IPS DF 6.9 (cell line): ENCODE measurements at regions not wholly inside any gene's neighbourhood (a gene's known extent, or its start where the extent isn't known, plus 50 kb on each side); places are given as distances from the start of the nearest gene placed in this dataset.
"Not testable (repeated sequence)": the region's sequence is repeated elsewhere in the genome, so short reads cannot be mapped to it uniquely, and the experiment has no call there.

Experiments used
- DNase-seq: peaks from one replicate; pipeline ENCODE4 v3.0.0-alpha.2; 2013; ENCODE audit warnings: low read depth, low spot score
- H3K27ac ChIP-seq: one replicate; pipeline ENCODE4 v1.5.1; 2013; ENCODE audit warnings: low read length, control low read depth
- H3K27me3 ChIP-seq: 2 replicates; pipeline ENCODE4 v1.6.1; 2013; ENCODE audit warnings: mild to moderate bottlenecking, low read length; ENCODE audit not compliant: control insufficient read depth, insufficient read depth
- H3K36me3 ChIP-seq: 2 replicates; pipeline ENCODE4 v1.6.1; 2013; ENCODE audit warnings: low read length; ENCODE audit not compliant: control insufficient read depth, insufficient read depth
- H3K4me1 ChIP-seq: 2 replicates; pipeline ENCODE4 v1.6.1; 2013; ENCODE audit warnings: low read length; ENCODE audit not compliant: control insufficient read depth, insufficient read depth
- H3K4me3 ChIP-seq: 2 replicates; pipeline ENCODE4 v1.5.1; 2013; ENCODE audit warnings: mild to moderate bottlenecking, low read length
- H3K9me3 ChIP-seq: 2 replicates; pipeline ENCODE4 v1.6.1; 2013; ENCODE audit warnings: low read length, inconsistent platforms; ENCODE audit not compliant: control insufficient read depth, insufficient read depth
- WGBS: extraction: QIAGEN DNeasy Blood & Tissue Kit; methylation state at CpG from one replicate; pipeline ENCODE4 v1.1.7; 2013; ENCODE audit warnings: mixed read lengths, missing lambda C conversion rate; ENCODE audit not compliant: insufficient read length, insufficient coverage; 5-methylcytosine and 5-hydroxymethylcytosine counted together

- Histone ChIP-seq H3K9me3 (no peaks in the 10 kb centered on the region), H3K27ac (no peak overlapping the region), H3K36me3 (no peaks in the 10 kb centered on the region), H3K4me3 (no peak overlapping the region), H3K4me1 (no peaks in the 10 kb centered on the region), H3K27me3 (no peaks in the 10 kb centered on the region)
- DNase-seq: no peak
- no CpG with 5 or more reads among the region's 16 CpGs for WGBS
Measured at GRCh38 chr10:125415006-125415633, 254.8 kb upstream of the CTBP2 start.

DNA sequence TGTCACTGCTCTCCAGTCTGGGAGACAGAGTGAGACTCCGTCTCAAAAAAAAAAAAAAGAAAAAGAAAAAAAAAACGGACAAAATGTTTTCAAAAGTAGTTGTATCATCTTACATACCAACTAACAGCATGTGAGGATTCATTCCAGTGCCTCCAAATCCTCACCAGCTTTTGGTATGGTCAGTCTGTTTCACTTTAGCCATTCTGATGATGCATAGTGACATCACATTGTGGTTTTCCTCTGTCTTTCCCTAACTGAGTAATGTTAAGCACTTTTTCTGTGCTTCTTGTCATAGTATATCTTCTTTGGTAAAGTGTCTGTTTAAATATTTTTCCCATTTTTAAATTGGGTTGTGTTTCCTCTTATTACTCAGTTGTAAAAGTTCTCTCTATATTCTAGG lies 251.4 kb upstream of the CTBP2 start:
- Histone ChIP-seq H3K4me1 (no peaks in the 10 kb centered on the region), H3K9me3 (no peaks in the 10 kb centered on the region), H3K36me3 (no peaks in the 10 kb centered on the region), H3K27me3 (no peaks in the 10 kb centered on the region), H3K4me3 (no peak overlapping the region), H3K27ac (no peak overlapping the region)
- no CpG with 5 or more reads among the region's 2 CpGs for WGBS
- no peak for DNase-seq

- no peaks in the 10 kb centered on the region for H3K4me1 ChIP-seq
- no peak overlapping the region for H3K4me3 ChIP-seq
- H3K36me3 ChIP-seq: no peaks in the 10 kb centered on the region
- no peak overlapping the region for H3K27ac ChIP-seq
- DNase-seq: no peak
- no CpG with 5 or more reads among the region's 5 CpGs for WGBS
- no peaks in the 10 kb centered on the region for H3K27me3 ChIP-seq
- no peaks in the 10 kb centered on the region for H3K9me3 ChIP-seq
Measured at GRCh38 chr10:125409756-125410155, 249.4 kb upstream of the CTBP2 start.

- Histone ChIP-seq H3K36me3 (no peaks in the 10 kb centered on the region), H3K4me1 (no peaks in the 10 kb centered on the region), H3K27ac (no peak overlapping the region), H3K9me3 (no peaks in the 10 kb centered on the region), H3K4me3 (no peak overlapping the region), H3K27me3 (no peaks in the 10 kb centered on the region)
- no peak for DNase-seq
- no CpG with 5 or more reads among the region's 1 CpG for WGBS
Measured at GRCh38 chr10:125407557-125407956, 247.2 kb upstream of the CTBP2 start.

DNA sequence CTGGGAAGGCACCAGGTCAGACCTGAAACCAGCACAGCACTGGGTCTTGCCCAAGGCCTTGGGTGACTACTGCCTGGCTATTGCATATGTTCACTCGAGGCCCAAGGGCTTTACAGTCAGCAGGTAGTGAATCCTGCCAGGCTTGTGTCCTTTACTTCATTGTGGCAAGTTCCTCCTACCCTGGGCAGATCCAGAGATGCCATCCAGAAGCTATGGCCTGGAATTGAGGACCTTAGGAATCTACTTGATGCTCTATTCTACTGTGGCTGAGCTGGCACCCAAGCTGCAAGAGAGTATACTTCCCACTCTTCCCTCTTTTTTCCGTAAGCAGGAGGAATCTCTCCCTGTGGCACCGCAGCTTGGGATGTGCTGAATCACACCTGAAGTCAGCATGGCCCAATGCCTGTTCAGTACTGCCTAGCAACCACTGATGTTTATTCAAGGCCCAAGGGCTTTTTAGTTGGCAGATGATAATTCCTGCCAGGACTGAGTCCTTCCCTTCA lies 246.7 kb upstream of the CTBP2 start:
- Histone ChIP-seq H3K27me3 (no peaks in the 10 kb centered on the region), H3K27ac (no peak overlapping the region), H3K4me1 (no peaks in the 10 kb centered on the region), H3K9me3 (no peaks in the 10 kb centered on the region), H3K36me3 (no peaks in the 10 kb centered on the region), H3K4me3 (no peak overlapping the region)
- DNase-seq: no peak
- WGBS: no CpG with 5 or more reads among the region's 3 CpGs

DNA sequence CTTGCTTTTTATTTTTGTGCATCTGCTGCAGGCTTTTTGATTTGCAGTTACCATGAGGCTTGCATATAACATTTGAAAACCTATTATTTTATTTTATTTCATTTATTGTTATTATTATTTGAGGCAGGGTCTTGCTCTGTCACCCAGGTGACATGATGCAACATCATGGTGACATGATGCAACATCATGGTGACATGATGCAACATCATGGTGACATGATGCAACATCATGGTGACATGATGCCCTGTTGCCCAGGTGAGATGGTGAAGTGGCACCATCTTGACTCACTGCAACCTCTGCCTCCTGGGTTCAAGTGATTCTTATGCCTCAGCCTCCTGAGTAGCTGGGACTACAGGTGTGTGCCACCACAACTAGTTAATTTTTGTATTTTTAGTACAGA lies 244.5 kb upstream of the CTBP2 start:
- H3K36me3 ChIP-seq, DNase-seq, H3K4me1 ChIP-seq, H3K27me3 ChIP-seq, H3K4me3 ChIP-seq, H3K9me3 ChIP-seq, H3K27ac ChIP-seq: not testable (repeated sequence)

GRCh38 chr10:125401462-125401861 lies 241.1 kb upstream of the CTBP2 start:
- no CpG with 5 or more reads among the region's 2 CpGs for WGBS
- no peak for DNase-seq

GRCh38 chr10:125399289-125399688 lies 238.9 kb upstream of the CTBP2 start:
- Histone ChIP-seq H3K27ac (no peak overlapping the region), H3K4me1 (no peaks in the 10 kb centered on the region), H3K9me3 (no peaks in the 10 kb centered on the region), H3K4me3 (no peak overlapping the region), H3K27me3 (no peaks in the 10 kb centered on the region), H3K36me3 (no peaks in the 10 kb centered on the region)
- WGBS: no CpG with 5 or more reads among the region's 3 CpGs
- no peak for DNase-seq

More at GRCh38 chr10:125401462-125401861, 241.1 kb upstream of the CTBP2 start:
- H3K27me3 ChIP-seq: no peaks in the 10 kb centered on the region
- no peaks in the 10 kb centered on the region for H3K36me3 ChIP-seq
- no peaks in the 10 kb centered on the region for H3K4me1 ChIP-seq
- no peak overlapping the region for H3K4me3 ChIP-seq
- no peak overlapping the region for H3K27ac ChIP-seq
- H3K9me3 ChIP-seq: no peaks in the 10 kb centered on the region

DNA sequence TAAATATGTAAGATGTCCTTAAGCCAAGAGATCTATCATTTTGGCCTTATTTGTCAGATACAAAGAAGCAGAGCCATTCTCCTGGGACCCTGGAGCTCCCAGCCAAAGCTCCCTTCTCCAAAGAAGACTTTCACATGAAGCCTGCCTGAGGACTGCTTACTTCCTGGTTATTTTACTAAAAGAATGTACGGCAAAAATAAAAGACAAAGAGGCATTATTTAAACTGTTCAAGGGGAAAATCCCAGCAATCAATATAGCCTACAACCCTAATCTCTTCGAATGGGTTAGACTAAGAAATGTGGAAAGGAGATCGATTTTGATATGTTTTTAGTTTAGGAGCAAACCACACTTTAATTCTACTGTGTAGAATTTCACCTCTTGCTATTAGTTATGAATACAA lies 237.9 kb upstream of the CTBP2 start:
- no peak overlapping the region for H3K27ac ChIP-seq
- H3K9me3 ChIP-seq: no peaks in the 10 kb centered on the region
- H3K27me3 ChIP-seq: no peaks in the 10 kb centered on the region
- no peak for DNase-seq
- no CpG with 5 or more reads among the region's 3 CpGs for WGBS
- H3K36me3 ChIP-seq: no peaks in the 10 kb centered on the region
- H3K4me1 ChIP-seq: no peaks in the 10 kb centered on the region
- no peak overlapping the region for H3K4me3 ChIP-seq

GRCh38 chr10:125397608-125398007 lies 237.2 kb upstream of the CTBP2 start:
- no peaks in the 10 kb centered on the region for H3K9me3 ChIP-seq
- DNase-seq: no peak
- WGBS: no CpG with 5 or more reads among the region's 4 CpGs
- H3K27me3 ChIP-seq: no peaks in the 10 kb centered on the region
- no peak overlapping the region for H3K4me3 ChIP-seq
- no peak overlapping the region for H3K27ac ChIP-seq
- H3K36me3 ChIP-seq: no peaks in the 10 kb centered on the region
- no peaks in the 10 kb centered on the region for H3K4me1 ChIP-seq

DNA sequence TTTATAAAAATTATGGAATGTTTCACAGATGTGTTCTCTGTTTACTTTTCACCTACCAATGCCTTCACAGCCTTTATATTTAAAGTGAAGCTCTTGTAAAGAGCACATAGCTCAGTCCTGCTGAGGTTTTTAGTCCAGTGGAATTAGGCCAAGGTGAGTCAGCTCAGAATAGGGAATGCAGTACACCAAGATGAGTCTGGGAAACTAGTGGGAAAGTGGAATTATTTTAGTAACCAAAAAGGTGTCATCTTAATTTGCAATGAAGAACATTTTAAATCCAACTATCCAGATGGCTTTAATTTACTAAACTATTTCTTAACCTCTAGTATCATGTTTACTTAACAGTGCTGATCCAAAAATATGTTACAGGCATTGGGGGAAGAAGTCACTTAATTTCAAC lies 236.3 kb upstream of the CTBP2 start:
- no peaks in the 10 kb centered on the region for H3K4me1 ChIP-seq
- DNase-seq: no peak
- no peak overlapping the region for H3K27ac ChIP-seq
- no peaks in the 10 kb centered on the region for H3K9me3 ChIP-seq
- no peaks in the 10 kb centered on the region for H3K27me3 ChIP-seq
- H3K4me3 ChIP-seq: no peak overlapping the region
- H3K36me3 ChIP-seq: no peaks in the 10 kb centered on the region
